GM23248 (cell line): ENCODE measurements at regions not wholly inside any gene's neighbourhood (a gene's known extent, or its start where the extent isn't known, plus 50 kb on each side); places are given as distances from the start of the nearest gene placed in this dataset.

Experiments used
- DNase-seq: peaks from one replicate; pipeline ENCODE4 v3.0.0-alpha.2; 2015
- H2AFZ ChIP-seq: fragments of 200-600 bp; sonication (generic); 2 replicates; pipeline ENCODE4 v1.6.1; 2016; ENCODE audit warnings: antibody characterized with exemption
- H3F3A ChIP-seq: fragments of 200-600 bp; sonication (generic); 2 replicates; pipeline ENCODE4 v1.6.1; 2016; ENCODE audit warnings: mild to moderate bottlenecking, antibody characterized with exemption, mixed run types; ENCODE audit not compliant: insufficient read depth
- H3K27ac ChIP-seq: fragments of 200-600 bp; sonication (generic); 2 replicates; pipeline ENCODE4 v1.5.1; 2016; ENCODE audit warnings: mild to moderate bottlenecking
- H3K27me3 ChIP-seq: fragments of 200-600 bp; sonication (generic); replicated peaks from 2 replicates; pipeline ENCODE4 v1.6.1; 2016; ENCODE audit warnings: mild to moderate bottlenecking; ENCODE audit not compliant: insufficient read depth
- H3K36me3 ChIP-seq: fragments of 200-600 bp; sonication (generic); 2 replicates; pipeline ENCODE4 v1.6.1; 2016; ENCODE audit warnings: low read depth, mild to moderate bottlenecking
- H3K4me1 ChIP-seq: fragments of 200-600 bp; sonication (generic); 2 replicates; pipeline ENCODE4 v1.6.1; 2016; ENCODE audit warnings: mild to moderate bottlenecking; ENCODE audit not compliant: insufficient read depth
- H3K4me2 ChIP-seq: fragments of 200-600 bp; sonication (generic); one replicate; pipeline ENCODE4 v1.6.1; 2016; ENCODE audit warnings: mild to moderate bottlenecking; ENCODE audit not compliant: unreplicated experiment
- H3K4me3 ChIP-seq: fragments of 200-600 bp; sonication (generic); 2 replicates; pipeline ENCODE4 v1.5.1; 2016; ENCODE audit warnings: mild to moderate bottlenecking
- H3K79me2 ChIP-seq: fragments of 200-600 bp; sonication (generic); 2 replicates; pipeline ENCODE4 v1.6.1; 2016; ENCODE audit warnings: mild to moderate bottlenecking; ENCODE audit not compliant: insufficient read depth
- H3K9ac ChIP-seq: fragments of 200-600 bp; sonication (generic); 2 replicates; pipeline ENCODE4 v1.6.1; 2016; ENCODE audit warnings: mild to moderate bottlenecking
- H3K9me2 ChIP-seq: fragments of 200-600 bp; sonication (generic); 2 replicates; pipeline ENCODE4 v1.6.1; 2016; ENCODE audit warnings: mixed run types, mild to moderate bottlenecking, moderate library complexity; ENCODE audit not compliant: insufficient read depth
- H3K9me3 ChIP-seq: fragments of 200-600 bp; sonication (generic); one replicate; pipeline ENCODE4 v1.6.1; 2017; ENCODE audit warnings: low read depth
- H4K20me1 ChIP-seq: fragments of 200-600 bp; sonication (generic); 2 replicates; pipeline ENCODE4 v1.6.0; 2016; ENCODE audit not compliant: insufficient read depth
- EZH2 ChIP-seq: fragments of 200-600 bp; sonication (generic); IDR thresholded peaks from 2 replicates; pipeline ENCODE4 v1.6.1; 2018; ENCODE audit warnings: antibody characterized with exemption, mild to moderate bottlenecking; ENCODE audit not compliant: insufficient read depth, poor library complexity, severe bottlenecking
- EZH2phosphoT487 ChIP-seq: fragments of 200-600 bp; sonication (generic); IDR thresholded peaks from 2 replicates; pipeline ENCODE4 v1.6.1; 2018; ENCODE audit warnings: antibody characterized with exemption, moderate library complexity, mild to moderate bottlenecking, low read depth; ENCODE audit not compliant: insufficient read depth
- WGBS, 2 experiments: methylation state at CpG; one replicate each; pipeline ENCODE4 v1.1.6; 2015 to 2017; ENCODE audit warnings: low lambda C conversion rate in 2 of 2, low coverage in 1 of 2; ENCODE audit errors: missing lambda C conversion rate in 2 of 2; 5-methylcytosine and 5-hydroxymethylcytosine counted together
- in situ Hi-C: fragments of 300-500 bp; cut with MboI; formaldehyde crosslinking; loops from 2 replicates; pipeline ENCODE4 v1.15.0; 2020

DNA sequence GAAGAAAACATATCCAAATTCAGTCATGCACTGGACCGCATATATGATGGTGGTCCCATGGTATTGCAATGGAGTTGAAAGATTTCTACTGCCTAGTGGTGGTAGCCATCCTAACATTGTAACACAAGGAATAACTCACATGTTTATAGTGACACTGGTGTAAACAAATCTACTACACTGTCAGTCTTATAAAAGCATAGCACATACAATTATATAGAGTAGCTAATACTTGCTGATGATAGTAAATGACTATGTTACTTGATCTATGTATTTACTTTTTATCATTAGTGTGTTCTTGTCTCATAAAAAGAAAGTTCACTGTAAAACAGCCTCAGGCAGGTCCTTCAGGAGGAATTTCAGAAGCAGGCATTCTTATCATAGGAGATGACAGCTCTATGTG lies 96.0 kb upstream of the CDIN1 start:
- no peaks in the 10 kb centered on the region for H3K27me3 ChIP-seq
- TF ChIP-seq EZH2phosphoT487 (no peak), EZH2 (no peak)
- in situ Hi-C loops: no loop called here
- 0 out of 2 replicates have a peak, but pooled peaks cover 4% of the 10 kb centered on the region for H3K4me1 ChIP-seq
- 94% methylated on average over 1 of the region's 1 CpG for WGBS, 2 experiments
- no peak overlapping the region for H3K4me3 ChIP-seq
- DNase-seq: no peak
- no peaks in the 10 kb centered on the region for H3K9me2 ChIP-seq
- no peaks in the 10 kb centered on the region for H3K36me3 ChIP-seq
- no peak overlapping the region for H3K9ac ChIP-seq
- H4K20me1 ChIP-seq: no peaks in the 10 kb centered on the region
- no peak overlapping the region for H3K4me2 ChIP-seq
- no peaks in the 10 kb centered on the region for H3F3A ChIP-seq
- no peak overlapping the region for H3K27ac ChIP-seq
- H3K79me2 ChIP-seq: no peaks in the 10 kb centered on the region
- no peak overlapping the region for H2AFZ ChIP-seq
- H3K9me3 ChIP-seq: no peaks in the 10 kb centered on the region

DNA sequence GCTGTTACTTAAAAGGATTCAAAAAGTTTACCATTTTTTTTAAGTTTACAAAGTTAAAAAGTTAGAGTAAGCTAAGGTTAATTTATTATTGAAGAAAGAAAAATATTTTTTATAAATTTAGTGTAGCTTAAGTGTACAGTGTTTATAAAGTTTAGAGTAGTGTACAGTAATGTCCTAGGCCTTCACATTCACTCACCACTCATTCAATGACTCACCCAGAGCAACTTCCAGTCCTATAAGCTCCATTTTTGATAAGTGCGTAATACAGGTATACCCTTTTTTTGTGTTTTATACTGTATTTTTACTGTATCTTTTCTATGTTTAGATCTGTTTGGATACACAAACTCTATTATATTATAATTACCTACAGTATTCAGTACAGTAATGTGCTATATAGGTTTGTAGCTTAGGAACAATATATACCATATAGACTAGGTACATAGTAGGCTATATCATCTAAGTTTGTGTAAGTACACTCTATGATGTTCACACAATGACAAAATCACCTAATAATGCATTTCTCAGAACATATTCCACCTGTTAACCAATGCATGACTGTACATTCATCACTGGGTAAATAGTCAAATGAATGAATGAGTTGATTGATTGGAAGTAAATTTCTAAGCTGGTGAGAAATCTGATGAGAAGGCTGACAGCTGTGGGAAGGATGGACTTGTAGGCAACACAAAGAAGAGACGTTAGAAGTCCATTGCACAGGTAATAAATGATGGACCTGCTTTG lies 95.2 kb upstream of the CDIN1 start:
- in situ Hi-C loops: no loop called here
- H3K4me3 ChIP-seq: no peak overlapping the region
- peak; percentile 42 for DNase-seq

DNA sequence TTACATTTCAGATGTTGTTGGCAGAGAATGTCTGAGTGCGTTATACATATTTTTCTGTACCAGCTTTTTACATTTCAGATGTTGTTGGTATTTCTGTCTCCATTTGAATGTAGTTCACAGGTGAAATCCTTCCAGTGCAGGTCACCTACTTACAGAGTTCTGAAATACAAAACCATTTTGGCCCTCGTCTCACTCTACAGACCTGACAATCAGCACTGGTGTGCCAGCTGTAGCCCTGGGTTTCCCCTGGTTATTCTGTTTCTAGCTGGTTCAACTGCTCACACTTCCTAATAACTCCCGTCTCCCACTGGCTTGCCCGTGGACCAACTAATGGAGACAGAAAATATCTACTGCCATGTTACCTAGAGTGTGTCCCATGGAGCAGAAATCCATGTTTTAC lies 87.5 kb upstream of the CDIN1 start:
- 0 out of 2 replicates have a peak, but pooled peaks cover 9% of the 10 kb centered on the region for H3K4me1 ChIP-seq
- H3K79me2 ChIP-seq: no peaks in the 10 kb centered on the region

More for the DNA sequence above, 95.2 kb upstream of the CDIN1 start:
- Histone ChIP-seq H3K27ac (no peak overlapping the region), H3K9me3 (no peaks in the 10 kb centered on the region), H4K20me1 (no peaks in the 10 kb centered on the region), H3K27me3 (no peaks in the 10 kb centered on the region), H3K9ac (no peak overlapping the region), H3K36me3 (no peaks in the 10 kb centered on the region), H3K9me2 (no peaks in the 10 kb centered on the region), H2AFZ (no peak overlapping the region), H3K4me2 (no peak overlapping the region), H3F3A (no peaks in the 10 kb centered on the region), H3K4me1 (0 out of 2 replicates have a peak, but pooled peaks cover 4% of the 10 kb centered on the region), H3K79me2 (no peaks in the 10 kb centered on the region)
- no peak for TF ChIP-seq EZH2phosphoT487
- no peak for TF ChIP-seq EZH2
- WGBS, 2 experiments: 92 to 94% methylated on average over 2 of the region's 2 CpGs

DNA sequence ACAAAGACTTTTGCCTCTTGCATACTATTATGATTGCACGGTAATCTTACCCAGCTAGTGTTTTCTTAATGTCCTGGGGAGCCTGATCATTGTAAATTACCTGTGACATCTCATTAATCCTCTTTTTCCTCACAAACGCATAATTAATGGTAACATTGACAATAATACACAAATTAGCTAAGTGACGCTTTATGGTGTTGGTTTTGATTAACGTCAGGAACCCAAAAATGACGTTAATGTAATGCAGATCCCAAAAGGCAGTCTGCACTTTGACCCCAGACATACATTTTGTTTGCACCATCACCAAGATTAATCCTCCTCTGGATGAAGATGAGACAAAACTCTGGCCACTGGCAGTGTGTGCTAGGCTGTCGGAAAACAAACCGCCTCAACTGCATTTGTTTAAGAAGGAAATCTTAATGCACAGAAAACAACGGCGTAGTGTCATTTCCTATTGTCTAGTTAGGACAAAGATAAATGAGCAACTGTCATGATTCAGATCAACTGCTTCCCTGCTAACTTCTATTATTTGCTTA lies 83.9 kb upstream of the CDIN1 start:
- Histone ChIP-seq H3K27me3 (no peaks in the 10 kb centered on the region), H3K79me2 (no peaks in the 10 kb centered on the region), H3K4me2 (no peak overlapping the region), H3K4me3 (no peak overlapping the region), H2AFZ (no peak overlapping the region), H3F3A (0 out of 2 replicates have a peak, but pooled peaks cover 11% of the 10 kb centered on the region), H3K36me3 (no peaks in the 10 kb centered on the region), H3K9ac (no peak overlapping the region), H3K9me2 (no peaks in the 10 kb centered on the region), H3K4me1 (peaks cover 15% of the 10 kb centered on the region; the same call in 1 of the 2 replicates), H3K9me3 (no peaks in the 10 kb centered on the region), H3K27ac (no peak overlapping the region), H4K20me1 (no peaks in the 10 kb centered on the region)
- in situ Hi-C loops: no loop called here
- 88 to 90% methylated on average over 9 of the region's 9 CpGs for WGBS, 2 experiments
- TF ChIP-seq EZH2phosphoT487 (no peak), EZH2 (no peak)
- no peak for DNase-seq

More for the DNA sequence above, 87.5 kb upstream of the CDIN1 start:
- 96% methylated on average over 4 of the region's 4 CpGs for WGBS, 2 experiments
- Histone ChIP-seq H3K9me3 (no peaks in the 10 kb centered on the region), H3K9ac (no peak overlapping the region), H4K20me1 (no peaks in the 10 kb centered on the region), H3K27me3 (no peaks in the 10 kb centered on the region), H3F3A (0 out of 2 replicates have a peak, but pooled peaks cover 11% of the 10 kb centered on the region), H3K36me3 (no peaks in the 10 kb centered on the region), H3K9me2 (no peaks in the 10 kb centered on the region), H3K27ac (no peak overlapping the region), H2AFZ (no peak overlapping the region), H3K4me3 (no peak overlapping the region), H3K4me2 (no peak overlapping the region)
- DNase-seq: no peak
- in situ Hi-C loops: no loop called here
- TF ChIP-seq EZH2phosphoT487: no peak
- TF ChIP-seq EZH2: no peak
